ENCODE measurements at regions not wholly inside any gene's neighbourhood (a gene's known extent, or its start where the extent isn't known, plus 50 kb on each side); places are given as distances from the start of the nearest gene placed in this dataset.

DNA sequence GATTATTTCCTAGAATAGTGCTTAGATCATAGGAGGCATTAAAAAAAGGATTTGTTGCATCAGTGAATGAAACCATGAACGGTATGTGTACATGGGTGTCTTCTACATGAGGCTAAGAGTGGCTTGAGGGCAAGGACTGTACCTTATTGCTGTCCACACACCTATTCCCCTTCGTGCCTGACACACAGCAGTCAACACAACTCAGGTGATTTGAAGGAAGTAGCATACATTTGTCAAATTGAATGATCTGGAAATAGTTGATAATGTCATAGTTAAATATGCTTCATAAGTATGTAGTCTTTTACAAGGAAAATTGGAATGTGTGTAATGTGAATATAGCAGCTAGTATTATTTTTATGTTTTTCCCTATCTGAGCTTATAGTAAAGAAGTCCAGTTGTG is 189.0 kb upstream of the DAB1 start:
- TF ChIP-seq, protein P1, sequence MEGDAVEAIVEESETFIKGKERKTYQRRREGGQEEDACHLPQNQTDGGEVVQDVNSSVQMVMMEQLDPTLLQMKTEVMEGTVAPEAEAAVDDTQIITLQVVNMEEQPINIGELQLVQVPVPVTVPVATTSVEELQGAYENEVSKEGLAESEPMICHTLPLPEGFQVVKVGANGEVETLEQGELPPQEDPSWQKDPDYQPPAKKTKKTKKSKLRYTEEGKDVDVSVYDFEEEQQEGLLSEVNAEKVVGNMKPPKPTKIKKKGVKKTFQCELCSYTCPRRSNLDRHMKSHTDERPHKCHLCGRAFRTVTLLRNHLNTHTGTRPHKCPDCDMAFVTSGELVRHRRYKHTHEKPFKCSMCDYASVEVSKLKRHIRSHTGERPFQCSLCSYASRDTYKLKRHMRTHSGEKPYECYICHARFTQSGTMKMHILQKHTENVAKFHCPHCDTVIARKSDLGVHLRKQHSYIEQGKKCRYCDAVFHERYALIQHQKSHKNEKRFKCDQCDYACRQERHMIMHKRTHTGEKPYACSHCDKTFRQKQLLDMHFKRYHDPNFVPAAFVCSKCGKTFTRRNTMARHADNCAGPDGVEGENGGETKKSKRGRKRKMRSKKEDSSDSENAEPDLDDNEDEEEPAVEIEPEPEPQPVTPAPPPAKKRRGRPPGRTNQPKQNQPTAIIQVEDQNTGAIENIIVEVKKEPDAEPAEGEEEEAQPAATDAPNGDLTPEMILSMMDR (IDR thresholded peaks at IDR 0.05; ENCODE audit: poor library complexity), result no peak
- no peak for TF ChIP-seq EZH2 (IDR thresholded peaks at IDR 0.05; ENCODE audit: borderline replicate concordance)
